Neural progenitor cell (in vitro differentiated cells): ENCODE measurements at regions not wholly inside any gene's neighbourhood (a gene's known extent, or its start where the extent isn't known, plus 50 kb on each side); places are given as distances from the start of the nearest gene placed in this dataset.

Source experiments
- DNase-seq: peaks from one replicate; pipeline ENCODE4 v3.0.0-alpha.2; 2016; ENCODE audit warnings: low spot score
- H2AFZ ChIP-seq: fragments of 200-600 bp; sonication (generic); replicated peaks from 2 replicates; pipeline ENCODE4 v1.6.1; 2016; ENCODE audit warnings: antibody characterized with exemption
- H3F3A ChIP-seq: fragments of 200-600 bp; sonication (generic); 2 replicates; pipeline ENCODE4 v1.6.1; 2016; ENCODE audit warnings: antibody characterized with exemption, low read depth
- H3K27ac ChIP-seq: fragments of 200-600 bp; sonication (generic); 2 replicates; pipeline ENCODE4 v1.5.1; 2016; ENCODE audit warnings: mild to moderate bottlenecking
- H3K27me3 ChIP-seq: fragments of 200-600 bp; sonication (generic); 2 replicates; pipeline ENCODE4 v1.6.1; 2016; ENCODE audit warnings: mild to moderate bottlenecking, moderate library complexity
- H3K36me3 ChIP-seq: fragments of 200-600 bp; sonication (generic); 2 replicates; pipeline ENCODE4 v1.5.1; 2016
- H3K4me1 ChIP-seq: fragments of 200-600 bp; sonication (generic); 2 replicates; pipeline ENCODE4 v1.6.1; 2016; ENCODE audit warnings: mixed run types
- H3K4me2 ChIP-seq: fragments of 200-600 bp; sonication (generic); 2 replicates; pipeline ENCODE4 v1.6.1; 2016
- H3K4me3 ChIP-seq: fragments of 200-600 bp; sonication (generic); 2 replicates; pipeline ENCODE4 v1.5.1; 2016
- H3K79me2 ChIP-seq: fragments of 200-600 bp; sonication (generic); 2 replicates; pipeline ENCODE4 v1.6.1; 2016; ENCODE audit warnings: low read depth
- H3K9ac ChIP-seq: fragments of 200-600 bp; sonication (generic); 2 replicates; pipeline ENCODE4 v1.6.1; 2016
- H3K9me3 ChIP-seq: fragments of 200-600 bp; sonication (generic); 2 replicates; pipeline ENCODE4 v1.5.1; 2016; ENCODE audit warnings: low read depth
- H4K20me1 ChIP-seq: fragments of 200-600 bp; sonication (generic); 2 replicates; pipeline ENCODE4 v1.6.1; 2016; ENCODE audit warnings: low read depth
- H3K27ac Mint-ChIP-seq: 3 replicates; pipeline ENCODE4 v1.8.0; 2021; ENCODE audit warnings: mixed read lengths
- H3K27me3 Mint-ChIP-seq: 2 replicates; pipeline ENCODE4 v1.8.0; 2022; ENCODE audit warnings: low read depth, mild to moderate bottlenecking, inconsistent platforms, moderate library complexity, mixed read lengths; ENCODE audit not compliant: insufficient read depth
- H3K36me3 Mint-ChIP-seq: 3 replicates; pipeline ENCODE4 v1.8.0; 2021; ENCODE audit warnings: mixed read lengths
- H3K4me1 Mint-ChIP-seq: 3 replicates; pipeline ENCODE4 v1.8.0; 2021; ENCODE audit warnings: mixed read lengths
- H3K4me3 Mint-ChIP-seq: 3 replicates; pipeline ENCODE4 v1.8.0; 2021; ENCODE audit warnings: mild to moderate bottlenecking, moderate library complexity, mixed read lengths
- H3K9me3 Mint-ChIP-seq: 3 replicates; pipeline ENCODE4 v1.8.0; 2020; ENCODE audit warnings: mixed read lengths
- EZH2 ChIP-seq: fragments of 200-600 bp; sonication (generic); IDR thresholded peaks from 2 replicates; pipeline ENCODE4 v1.6.1; 2017; ENCODE audit warnings: antibody characterized with exemption, mild to moderate bottlenecking, moderate library complexity
- EZH2phosphoT487 ChIP-seq: fragments of 200-600 bp; sonication (generic); IDR thresholded peaks from 2 replicates; pipeline ENCODE4 v1.6.1; 2017; ENCODE audit warnings: antibody characterized with exemption
- TF ChIP-seq, protein P1 (sequence below): fragments of 200-600 bp; sonication (generic); IDR thresholded peaks from 2 replicates; pipeline ENCODE4 v1.5.1; 2017; ENCODE audit warnings: antibody characterized with exemption, mild to moderate bottlenecking

DNA sequence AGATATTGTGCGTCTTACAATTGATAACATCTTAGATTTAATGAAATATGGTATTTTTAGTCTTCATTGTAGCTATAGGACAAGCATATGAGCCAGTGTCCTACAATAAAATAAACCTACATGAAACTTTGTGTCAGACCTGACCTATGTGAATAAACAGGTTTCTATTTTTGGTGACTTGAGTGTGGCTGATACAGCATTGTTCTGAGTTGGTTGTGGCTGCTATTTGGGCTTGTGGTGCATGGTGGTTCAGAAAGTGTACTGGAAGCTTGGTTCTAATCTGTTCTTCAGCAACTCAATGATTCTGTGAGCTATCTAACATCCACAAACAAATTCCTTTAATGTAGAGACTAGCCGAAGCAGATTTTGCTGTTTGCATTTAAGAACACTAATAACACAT is 64.9 kb upstream of the MAP2 start:
- no peak overlapping the region for H2AFZ ChIP-seq
- Mint-ChIP-seq H3K4me1 (no peaks in the 10 kb centered on the region), H3K27me3 (peaks cover 4% of the 10 kb centered on the region), H3K27ac (no peak overlapping the region), H3K9me3 (peaks cover 8% of the 10 kb centered on the region), H3K4me3 (no peak overlapping the region), H3K36me3 (no peaks in the 10 kb centered on the region)
- TF ChIP-seq, protein P1, sequence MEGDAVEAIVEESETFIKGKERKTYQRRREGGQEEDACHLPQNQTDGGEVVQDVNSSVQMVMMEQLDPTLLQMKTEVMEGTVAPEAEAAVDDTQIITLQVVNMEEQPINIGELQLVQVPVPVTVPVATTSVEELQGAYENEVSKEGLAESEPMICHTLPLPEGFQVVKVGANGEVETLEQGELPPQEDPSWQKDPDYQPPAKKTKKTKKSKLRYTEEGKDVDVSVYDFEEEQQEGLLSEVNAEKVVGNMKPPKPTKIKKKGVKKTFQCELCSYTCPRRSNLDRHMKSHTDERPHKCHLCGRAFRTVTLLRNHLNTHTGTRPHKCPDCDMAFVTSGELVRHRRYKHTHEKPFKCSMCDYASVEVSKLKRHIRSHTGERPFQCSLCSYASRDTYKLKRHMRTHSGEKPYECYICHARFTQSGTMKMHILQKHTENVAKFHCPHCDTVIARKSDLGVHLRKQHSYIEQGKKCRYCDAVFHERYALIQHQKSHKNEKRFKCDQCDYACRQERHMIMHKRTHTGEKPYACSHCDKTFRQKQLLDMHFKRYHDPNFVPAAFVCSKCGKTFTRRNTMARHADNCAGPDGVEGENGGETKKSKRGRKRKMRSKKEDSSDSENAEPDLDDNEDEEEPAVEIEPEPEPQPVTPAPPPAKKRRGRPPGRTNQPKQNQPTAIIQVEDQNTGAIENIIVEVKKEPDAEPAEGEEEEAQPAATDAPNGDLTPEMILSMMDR = no peak
- TF ChIP-seq EZH2 (no peak), EZH2phosphoT487 (no peak)
- no peaks in the 10 kb centered on the region for H3K4me1 ChIP-seq
- no peaks in the 10 kb centered on the region for H3F3A ChIP-seq
- H3K9ac ChIP-seq = no peak overlapping the region
- no peak overlapping the region for H3K27ac ChIP-seq
- H3K4me3 ChIP-seq = no peak overlapping the region
- no peaks in the 10 kb centered on the region for H4K20me1 ChIP-seq
- no peak overlapping the region for H3K4me2 ChIP-seq
- no peak for DNase-seq
- no peaks in the 10 kb centered on the region for H3K36me3 ChIP-seq
- H3K79me2 ChIP-seq = no peaks in the 10 kb centered on the region
- H3K27me3 ChIP-seq = no peaks in the 10 kb centered on the region
- H3K9me3 ChIP-seq = no peaks in the 10 kb centered on the region

DNA sequence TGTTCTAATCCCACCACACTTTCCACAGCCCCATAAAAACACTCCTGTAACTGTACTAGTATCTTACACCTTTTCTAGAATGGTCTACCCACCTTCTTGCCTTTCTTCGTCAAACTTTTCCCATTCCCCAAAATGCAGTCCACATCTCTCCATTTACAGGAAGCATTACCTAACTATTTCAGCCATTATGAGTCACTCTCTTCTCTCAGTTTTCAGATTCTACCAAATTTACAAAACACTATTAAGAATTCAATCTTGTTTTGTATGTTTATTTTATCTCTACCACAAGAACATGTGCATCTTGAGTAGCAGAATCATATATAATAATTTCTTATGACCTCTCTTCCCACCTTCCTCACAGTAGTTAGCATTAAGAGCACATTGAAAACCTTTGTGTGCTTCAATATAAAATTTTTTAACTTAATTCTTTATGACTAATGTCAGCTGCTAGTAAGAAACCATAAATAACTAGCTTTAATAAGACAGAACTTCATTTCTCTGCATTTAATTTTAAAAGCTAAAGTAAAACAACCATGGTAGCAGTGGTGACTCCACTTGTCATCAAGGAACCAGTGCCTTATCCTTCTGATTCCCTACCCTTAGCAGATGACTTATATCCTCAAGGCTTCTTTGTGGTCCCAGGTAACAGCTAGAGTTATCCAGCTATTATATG is 56.6 kb upstream of the MAP2 start:
- Mint-ChIP-seq H3K27me3 (peaks cover 4% of the 10 kb centered on the region), H3K36me3 (peaks cover 3% of the 10 kb centered on the region), H3K27ac (no peak overlapping the region), H3K4me1 (peaks cover 17% of the 10 kb centered on the region), H3K4me3 (no peak overlapping the region), H3K9me3 (peaks cover 8% of the 10 kb centered on the region)
- Histone ChIP-seq H3K4me3 (no peak overlapping the region), H3K27ac (no peak overlapping the region), H3K79me2 (no peaks in the 10 kb centered on the region), H2AFZ (no peak overlapping the region), H3F3A (no peaks in the 10 kb centered on the region), H3K27me3 (no peaks in the 10 kb centered on the region), H4K20me1 (no peaks in the 10 kb centered on the region), H3K4me1 (no peaks in the 10 kb centered on the region), H3K9me3 (no peaks in the 10 kb centered on the region), H3K4me2 (no peak overlapping the region), H3K9ac (no peak overlapping the region), H3K36me3 (no peaks in the 10 kb centered on the region)
- TF ChIP-seq, protein P1 = no peak
- TF ChIP-seq EZH2 (no peak), EZH2phosphoT487 (no peak)
- no peak for DNase-seq

DNA sequence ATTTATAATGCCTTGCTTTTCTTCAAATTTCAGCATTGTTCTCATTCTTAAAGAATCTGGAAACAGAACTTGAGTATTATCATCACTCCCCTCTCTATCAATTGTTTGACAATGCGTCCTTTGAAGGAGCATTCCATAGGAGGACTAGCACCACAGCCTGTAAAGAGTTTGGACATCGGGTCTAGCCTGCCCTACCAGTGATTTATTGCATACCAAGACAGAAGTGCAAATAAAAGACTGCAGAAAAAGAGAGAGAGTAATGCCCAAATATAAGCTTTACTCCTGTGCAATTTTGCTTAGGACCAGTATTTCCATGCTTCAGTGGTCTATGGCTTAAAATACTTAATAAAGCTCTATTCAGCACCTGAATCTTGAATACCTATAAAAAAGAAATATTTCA is 55.4 kb upstream of the MAP2 start:
- peaks cover 3% of the 10 kb centered on the region for H3K36me3 Mint-ChIP-seq
- no peak for DNase-seq
- H3K4me2 ChIP-seq = no peak overlapping the region

More for the DNA sequence above, 55.4 kb upstream of the MAP2 start:
- no peaks in the 10 kb centered on the region for H3K4me1 ChIP-seq
- no peak overlapping the region for H3K4me3 Mint-ChIP-seq
- no peaks in the 10 kb centered on the region for H3K9me3 ChIP-seq
- no peak overlapping the region for H3K4me3 ChIP-seq
- no peak overlapping the region for H3K9ac ChIP-seq
- no peaks in the 10 kb centered on the region for H3K79me2 ChIP-seq
- no peaks in the 10 kb centered on the region for H3K27me3 ChIP-seq
- no peak overlapping the region for H3K27ac ChIP-seq
- H3F3A ChIP-seq = no peaks in the 10 kb centered on the region
- H3K27me3 Mint-ChIP-seq = peaks cover 4% of the 10 kb centered on the region
- no peaks in the 10 kb centered on the region for H4K20me1 ChIP-seq
- peaks cover 18% of the 10 kb centered on the region for H3K9me3 Mint-ChIP-seq
- TF ChIP-seq EZH2 = no peak
- no peak for TF ChIP-seq EZH2phosphoT487
- TF ChIP-seq, protein P1 = no peak
- no peaks in the 10 kb centered on the region for H3K36me3 ChIP-seq
- peak overlapping the region; percentile 30 for H3K27ac Mint-ChIP-seq
- H2AFZ ChIP-seq = no peak overlapping the region
- peaks cover 17% of the 10 kb centered on the region for H3K4me1 Mint-ChIP-seq
